GM19438 (cell line): ENCODE measurements at regions not wholly inside any gene's neighbourhood (a gene's known extent, or its start where the extent isn't known, plus 50 kb on each side); places are given as distances from the start of the nearest gene placed in this dataset.
"Not testable (repeated sequence)": the region's sequence is repeated elsewhere in the genome, so short reads cannot be mapped to it uniquely, and the experiment has no call there.

Experiments
- ATAC-seq: cut with Tn5 transposase; IDR thresholded peaks from one replicate; pipeline ENCODE4 v1.9.1; 2021; ENCODE audit warnings: low read depth; ENCODE audit not compliant: unreplicated experiment

GRCh38 chr6:112910256-112910655 is 563.1 kb downstream of the RFPL4B start:
- no peak for ATAC-seq

- no peak for ATAC-seq
Observed at GRCh38 chr6:112911959-112912358, 564.8 kb downstream of the RFPL4B start.

GRCh38 chr6:112912416-112913101 is 565.4 kb downstream of the RFPL4B start:
- no peak for ATAC-seq

GRCh38 chr6:112919744-112920143 is 572.6 kb downstream of the RFPL4B start:
- not testable (repeated sequence) for ATAC-seq

GRCh38 chr6:112920994-112921393 is 573.9 kb downstream of the RFPL4B start:
- no peak for ATAC-seq

GRCh38 chr6:112923940-112924587 is 576.9 kb downstream of the RFPL4B start:
- ATAC-seq = no peak

- ATAC-seq = no peak
Observed at GRCh38 chr6:112925702-112926101, 578.6 kb downstream of the RFPL4B start.

GRCh38 chr6:112927641-112928320 is 580.7 kb downstream of the RFPL4B start:
- ATAC-seq = no peak

GRCh38 chr6:112929641-112930040 is 582.5 kb downstream of the RFPL4B start:
- ATAC-seq = no peak

GRCh38 chr6:112931832-112932231 is 584.7 kb downstream of the RFPL4B start:
- ATAC-seq = no peak

GRCh38 chr6:112933947-112934346 is 586.8 kb downstream of the RFPL4B start:
- no peak for ATAC-seq

- no peak for ATAC-seq
Observed at GRCh38 chr6:112934433-112935327, 587.5 kb downstream of the RFPL4B start.

GRCh38 chr6:112935402-112936078 is 588.4 kb downstream of the RFPL4B start:
- ATAC-seq = no peak

GRCh38 chr6:112936079-112936472 is 588.9 kb downstream of the RFPL4B start:
- ATAC-seq = no peak

- no peak for ATAC-seq
Observed at GRCh38 chr6:112936504-112936903, 589.4 kb downstream of the RFPL4B start.

- not testable (repeated sequence) for ATAC-seq
Observed at GRCh38 chr6:112937690-112938089, 590.6 kb downstream of the RFPL4B start.

GRCh38 chr6:112938650-112939049 is 591.5 kb downstream of the RFPL4B start:
- no peak for ATAC-seq

GRCh38 chr6:112939563-112939962 is 592.4 kb downstream of the RFPL4B start:
- no peak for ATAC-seq

GRCh38 chr6:112941613-112942012 is 594.5 kb downstream of the RFPL4B start:
- ATAC-seq = no peak

GRCh38 chr6:112946051-112946450 is 598.9 kb downstream of the RFPL4B start:
- no peak for ATAC-seq
